CD8-positive, alpha-beta memory T cell (primary cell): ENCODE measurements at regions not wholly inside any gene's neighbourhood (a gene's known extent, or its start where the extent isn't known, plus 50 kb on each side); places are given as distances from the start of the nearest gene placed in this dataset.
A peak's percentile ranks its signal among the peaks of the same experiment; 100 is the strongest.
"Not testable (repeated sequence)": the region's sequence is repeated elsewhere in the genome, so short reads cannot be mapped to it uniquely, and the experiment has no call there.

Experiments
- CTCF ChIA-PET: fragments of 350-600 bp; sonication (Branson Sonifier 250); formaldehyde crosslinking; loops from one replicate; lab custom pipeline; 2021; ENCODE audit warnings: antibody characterized with exemption; lab: Charles Lee
- POLR2A ChIA-PET: fragments of 350-600 bp; sonication (Branson Sonifier 250); formaldehyde crosslinking; loops from one replicate; lab custom pipeline; 2021; ENCODE audit warnings: antibody characterized with exemption; lab: Charles Lee
- DNase-seq, 5 donors: peaks; one replicate each; pipeline versions ENCODE4 v3.0.0 to v3.0.0-alpha.2; 2020 to 2022; ENCODE audit warnings: mixed read lengths in 1 of 5
- H3K27ac ChIP-seq: one replicate; pipeline ENCODE4 v1.7.0; 2013; ENCODE audit warnings: low read depth, mild to moderate bottlenecking, low read length, moderate library complexity
- H3K27me3 ChIP-seq: 2 replicates; pipeline ENCODE4 v1.7.0; 2013; ENCODE audit warnings: low read length, mild to moderate bottlenecking; ENCODE audit not compliant: insufficient read depth, poor library complexity, severe bottlenecking
- H3K36me3 ChIP-seq: 2 replicates; pipeline ENCODE4 v1.7.0; 2013; ENCODE audit warnings: mild to moderate bottlenecking, low read length, moderate library complexity; ENCODE audit not compliant: insufficient read depth
- H3K4me1 ChIP-seq: 2 replicates; pipeline ENCODE4 v1.7.0; 2013; ENCODE audit warnings: mild to moderate bottlenecking, low read length, moderate library complexity; ENCODE audit not compliant: insufficient read depth
- H3K4me3 ChIP-seq: 2 replicates; pipeline ENCODE4 v1.7.0; 2013; ENCODE audit warnings: mild to moderate bottlenecking, low read length
- H3K9me3 ChIP-seq: 2 replicates; pipeline ENCODE4 v1.7.0; 2013; ENCODE audit warnings: mild to moderate bottlenecking, low read length
- H3K27ac Mint-ChIP-seq, 8 donors: one replicate each; pipeline ENCODE4 v1.8.0; 2020 to 2021; ENCODE audit warnings: mixed read lengths in 8 of 8, mild to moderate bottlenecking in 6 of 8, inconsistent platforms in 3 of 8, moderate library complexity in 3 of 8
- H3K27me3 Mint-ChIP-seq, 2 donors: one replicate each; pipeline ENCODE4 v1.8.0; 2020 to 2021; ENCODE audit warnings: mixed read lengths in 2 of 2, mild to moderate bottlenecking in 1 of 2, moderate library complexity in 1 of 2
- H3K36me3 Mint-ChIP-seq, 3 donors: one replicate each; pipeline ENCODE4 v1.8.0; 2020 to 2021; ENCODE audit warnings: mixed read lengths in 3 of 3, inconsistent platforms in 1 of 3, mild to moderate bottlenecking in 1 of 3
- H3K4me1 Mint-ChIP-seq, 3 donors: one replicate each; pipeline ENCODE4 v1.8.0; 2020 to 2021; ENCODE audit warnings: mixed read lengths in 3 of 3, inconsistent platforms in 1 of 3, mild to moderate bottlenecking in 1 of 3
- H3K4me3 Mint-ChIP-seq, 7 donors: one replicate each; pipeline ENCODE4 v1.8.0; 2020 to 2021; ENCODE audit warnings: mixed read lengths in 7 of 7, mild to moderate bottlenecking in 6 of 7, moderate library complexity in 4 of 7, inconsistent platforms in 2 of 7
- H3K9me3 Mint-ChIP-seq, 5 donors: one replicate each; pipeline ENCODE4 v1.8.0; 2020 to 2022; ENCODE audit warnings: mixed read lengths in 5 of 5, mild to moderate bottlenecking in 3 of 5, moderate library complexity in 2 of 5, inconsistent platforms in 1 of 5

DNA sequence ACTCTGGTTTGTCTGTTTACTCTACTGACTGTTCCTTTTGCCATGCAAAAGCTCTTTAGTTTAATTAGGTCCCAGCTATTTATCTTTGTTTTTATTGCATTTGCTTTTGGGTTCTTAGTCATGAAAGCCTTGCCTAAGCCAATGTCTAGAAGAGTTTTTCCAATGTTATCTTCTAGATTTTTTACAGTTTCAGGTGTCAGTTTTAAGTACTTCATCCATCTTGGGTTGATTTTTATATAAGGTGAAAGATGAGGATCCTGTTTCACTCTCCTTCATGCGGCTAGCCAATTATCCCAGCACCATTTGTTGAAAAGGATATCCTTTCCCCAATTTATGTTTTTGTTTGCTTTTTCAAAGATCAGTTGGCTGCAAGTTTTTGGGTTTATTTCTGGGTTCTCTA lies 1100.5 kb upstream of the ALCAM start:
- H3K27me3 Mint-ChIP-seq, CTCF ChIA-PET, H3K9me3 ChIP-seq, H3K27ac ChIP-seq, POLR2A ChIA-PET, H3K36me3 Mint-ChIP-seq, H3K4me3 Mint-ChIP-seq, H3K27me3 ChIP-seq, H3K27ac Mint-ChIP-seq, H3K36me3 ChIP-seq, DNase-seq, H3K4me3 ChIP-seq, H3K4me1 ChIP-seq, H3K4me1 Mint-ChIP-seq, H3K9me3 Mint-ChIP-seq: not testable (repeated sequence)

DNA sequence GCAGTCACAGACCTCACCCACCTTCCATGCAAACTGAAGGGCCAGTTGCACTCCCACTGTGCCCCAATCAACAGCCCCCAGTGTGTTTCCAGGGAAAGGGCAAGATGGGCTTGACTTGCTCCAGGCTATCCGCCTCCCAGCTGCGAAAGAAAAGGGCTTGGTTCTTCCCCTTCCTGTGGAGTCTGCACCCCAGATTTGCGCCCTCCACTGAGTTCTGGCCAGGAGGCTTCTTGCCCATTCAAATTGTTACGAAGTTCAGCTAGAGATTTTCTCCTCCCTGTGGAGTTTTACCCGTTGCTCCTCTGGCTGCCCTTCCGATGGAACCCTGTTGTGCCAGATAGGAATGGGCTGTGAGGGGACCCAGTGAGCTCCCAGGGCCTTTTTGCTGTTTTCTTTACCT lies 1096.9 kb upstream of the ALCAM start:
- CTCF ChIA-PET = no interaction called here

DNA sequence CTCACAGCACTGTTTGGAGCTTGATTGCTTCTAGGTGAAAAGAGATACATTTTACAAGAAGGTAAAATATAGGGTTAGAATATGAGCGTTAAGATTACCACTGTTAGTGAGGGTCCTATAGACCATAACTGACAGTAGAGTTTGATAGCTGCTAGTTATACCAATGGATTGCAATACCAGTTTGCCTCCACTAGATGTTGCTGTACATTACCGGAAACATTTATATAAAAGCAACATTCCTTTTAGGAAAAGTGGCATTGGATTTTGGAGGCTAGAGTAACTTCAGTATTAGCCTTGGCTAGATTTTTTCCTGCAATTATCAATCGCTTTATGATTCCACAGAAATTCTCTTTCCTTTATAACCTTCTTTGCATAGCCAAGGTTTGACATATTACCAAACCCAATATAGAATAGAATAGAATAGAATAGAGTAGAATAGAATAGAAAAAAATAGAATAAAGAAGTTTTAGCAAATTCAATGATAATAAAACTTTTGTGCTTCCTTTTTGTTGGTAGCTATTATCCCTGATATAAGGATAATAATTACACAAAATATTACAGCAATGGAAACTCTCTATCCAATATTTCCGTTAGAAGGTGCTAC lies 1093.6 kb upstream of the ALCAM start:
- ChIA-PET CTCF (interaction anchor here (0.7 kb wide), 1 partner anchor 17 kb away, joined by 3 read pairs; no protein-coding TSS in a partner anchor), POLR2A (no interaction called here)
- Histone ChIP-seq H3K9me3 (no peaks in the 10 kb centered on the region), H3K4me1 (no peaks in the 10 kb centered on the region), H3K27ac (no peak overlapping the region), H3K27me3 (no peaks in the 10 kb centered on the region), H3K4me3 (no peak overlapping the region), H3K36me3 (no peaks in the 10 kb centered on the region)
- Mint-ChIP-seq H3K36me3 (no peaks in the 10 kb centered on the region), H3K27me3 (peaks cover 1 to 4% of the 10 kb centered on the region in 2 donors), H3K4me1 (no peaks in the 10 kb centered on the region), H3K27ac (no peak overlapping the region), H3K4me3 (no peak overlapping the region), H3K9me3 (peaks cover 0 to 12% (median 3%) of the 10 kb centered on the region in 5 donors)
- no peak for DNase-seq

More for the DNA sequence above, 1096.9 kb upstream of the ALCAM start:
- Histone ChIP-seq H3K4me3 (no peak overlapping the region), H3K9me3 (no peaks in the 10 kb centered on the region), H3K27me3 (no peaks in the 10 kb centered on the region), H3K4me1 (no peaks in the 10 kb centered on the region), H3K36me3 (no peaks in the 10 kb centered on the region), H3K27ac (no peak overlapping the region)
- H3K4me1 Mint-ChIP-seq = no peaks in the 10 kb centered on the region
- H3K4me3 Mint-ChIP-seq = no peak overlapping the region
- peaks cover 3 to 4% of the 10 kb centered on the region in 2 donors for H3K27me3 Mint-ChIP-seq
- no peak for DNase-seq
- POLR2A ChIA-PET = no interaction called here
- no peak overlapping the region for H3K27ac Mint-ChIP-seq
- peaks cover 0 to 4% (median 0%) of the 10 kb centered on the region in 5 donors for H3K9me3 Mint-ChIP-seq
- no peaks in the 10 kb centered on the region for H3K36me3 Mint-ChIP-seq

DNA sequence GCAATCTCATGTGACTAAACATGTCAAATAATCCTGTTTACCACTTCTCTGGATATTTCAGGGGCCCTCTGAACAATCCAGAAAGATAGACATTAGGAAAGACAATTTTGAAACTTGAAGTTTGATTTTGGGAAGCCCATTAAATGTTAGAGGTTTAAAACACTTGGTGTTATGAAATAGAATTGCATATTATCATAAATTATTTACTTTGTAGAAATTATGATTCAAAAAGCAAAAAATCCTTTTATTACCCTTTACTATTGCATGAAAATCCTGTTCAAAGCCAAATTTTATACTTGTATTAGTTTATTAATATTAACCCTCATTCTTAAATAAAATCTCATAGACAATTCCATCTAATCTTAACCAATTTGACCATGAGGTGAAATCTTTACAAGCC lies 1091.5 kb upstream of the ALCAM start:
- peaks cover 0 to 1% of the 10 kb centered on the region in 2 donors for H3K27me3 Mint-ChIP-seq
- H3K4me3 Mint-ChIP-seq = no peak overlapping the region
- Histone ChIP-seq H3K4me1 (no peaks in the 10 kb centered on the region), H3K27me3 (no peaks in the 10 kb centered on the region), H3K36me3 (no peaks in the 10 kb centered on the region), H3K27ac (no peak overlapping the region), H3K4me3 (no peak overlapping the region), H3K9me3 (no peaks in the 10 kb centered on the region)
- no peak overlapping the region for H3K27ac Mint-ChIP-seq
- no peak for DNase-seq
- H3K4me1 Mint-ChIP-seq = peaks cover 8 to 15% (median 12%) of the 10 kb centered on the region in 3 donors
- CTCF ChIA-PET = no interaction called here
- H3K9me3 Mint-ChIP-seq = peaks cover 0 to 24% (median 3%) of the 10 kb centered on the region in 5 donors
- POLR2A ChIA-PET = no interaction called here
- H3K36me3 Mint-ChIP-seq = no peaks in the 10 kb centered on the region

GRCh38 chr3:104279617-104280016 lies 1087.1 kb upstream of the ALCAM start:
- no peak overlapping the region for H3K4me3 ChIP-seq
- H3K27me3 Mint-ChIP-seq = peaks cover 0 to 1% of the 10 kb centered on the region in 2 donors
- H3K27ac Mint-ChIP-seq = peak overlapping the region in 5 of 8 donors; percentile 15 to 68 (median 23)

GRCh38 chr3:104281713-104282112 lies 1085.0 kb upstream of the ALCAM start:
- no peak overlapping the region for H3K27ac ChIP-seq
- ChIA-PET POLR2A (no interaction called here), CTCF (interaction anchor here (0.8 kb wide), 1 partner anchor 8 kb away, joined by 3 read pairs; no protein-coding TSS in a partner anchor)
- Mint-ChIP-seq H3K27ac (no peak overlapping the region), H3K36me3 (peaks cover 0 to 11% (median 0%) of the 10 kb centered on the region in 3 donors), H3K27me3 (peaks cover 0 to 1% of the 10 kb centered on the region in 2 donors), H3K9me3 (peaks cover 21 to 36% (median 31%) of the 10 kb centered on the region in 5 donors), H3K4me1 (peaks cover 8 to 16% (median 15%) of the 10 kb centered on the region in 3 donors), H3K4me3 (no peak overlapping the region)
- H3K9me3 ChIP-seq = peaks cover 8% of the 10 kb centered on the region
- no peaks in the 10 kb centered on the region for H3K36me3 ChIP-seq
- no peaks in the 10 kb centered on the region for H3K4me1 ChIP-seq
- H3K4me3 ChIP-seq = no peak overlapping the region
- DNase-seq = no peak
- H3K27me3 ChIP-seq = no peaks in the 10 kb centered on the region

More at GRCh38 chr3:104279617-104280016, 1087.1 kb upstream of the ALCAM start:
- peaks cover 8% of the 10 kb centered on the region for H3K9me3 ChIP-seq
- ChIA-PET POLR2A (no interaction called here), CTCF (no interaction called here)
- H3K9me3 Mint-ChIP-seq = peaks cover 18 to 46% (median 29%) of the 10 kb centered on the region in 5 donors
- no peak for DNase-seq
- H3K4me1 ChIP-seq = no peaks in the 10 kb centered on the region
- H3K36me3 Mint-ChIP-seq = peaks cover 0 to 11% (median 0%) of the 10 kb centered on the region in 3 donors
- no peaks in the 10 kb centered on the region for H3K36me3 ChIP-seq
- H3K27me3 ChIP-seq = no peaks in the 10 kb centered on the region
- H3K4me1 Mint-ChIP-seq = peaks cover 8 to 16% (median 15%) of the 10 kb centered on the region in 3 donors
- peak overlapping the region; percentile 49 to 76 (median 67) for H3K4me3 Mint-ChIP-seq
- no peak overlapping the region for H3K27ac ChIP-seq

GRCh38 chr3:104286645-104287044 lies 1080.1 kb upstream of the ALCAM start:
- H3K4me3 ChIP-seq = no peak overlapping the region
- no peaks in the 10 kb centered on the region for H3K36me3 ChIP-seq
- peaks cover 0 to 11% (median 0%) of the 10 kb centered on the region in 3 donors for H3K36me3 Mint-ChIP-seq
- no peaks in the 10 kb centered on the region for H3K4me1 ChIP-seq
- peaks cover under 1% of the 10 kb centered on the region for H3K9me3 ChIP-seq
- peaks cover 4 to 11% (median 6%) of the 10 kb centered on the region in 3 donors for H3K4me1 Mint-ChIP-seq
- CTCF ChIA-PET = no interaction called here
- no peaks in the 10 kb centered on the region for H3K27me3 ChIP-seq
- H3K27ac ChIP-seq = no peak overlapping the region
- no peak overlapping the region for H3K4me3 Mint-ChIP-seq
- no peak for DNase-seq
- no peak overlapping the region for H3K27ac Mint-ChIP-seq
- POLR2A ChIA-PET = no interaction called here
- H3K9me3 Mint-ChIP-seq = peaks cover 10 to 26% (median 16%) of the 10 kb centered on the region in 5 donors
- no peaks in the 10 kb centered on the region for H3K27me3 Mint-ChIP-seq

- Histone ChIP-seq H3K4me3 (peak overlapping the region; percentile 20), H3K36me3 (no peaks in the 10 kb centered on the region), H3K27ac (no peak overlapping the region), H3K4me1 (no peaks in the 10 kb centered on the region), H3K9me3 (no peaks in the 10 kb centered on the region), H3K27me3 (no peaks in the 10 kb centered on the region)
- Mint-ChIP-seq H3K4me1 (peaks cover 11 to 23% (median 15%) of the 10 kb centered on the region in 3 donors), H3K9me3 (peaks cover 0 to 5% (median 0%) of the 10 kb centered on the region in 5 donors), H3K27ac (peak overlapping the region in 7 of 8 donors; percentile 30 to 87 (median 59)), H3K27me3 (no peaks in the 10 kb centered on the region), H3K36me3 (no peaks in the 10 kb centered on the region), H3K4me3 (peak overlapping the region; percentile 13 to 78 (median 69))
- no peak for DNase-seq
- CTCF ChIA-PET = no interaction called here
- POLR2A ChIA-PET = no interaction called here
These were observed 1075.3 kb upstream of the ALCAM start for GRCh38 chr3:104291437-104291851.
